DOHH2 (cell line): ENCODE measurements at regions not wholly inside any gene's neighbourhood (a gene's known extent, or its start where the extent isn't known, plus 50 kb on each side); places are given as distances from the start of the nearest gene placed in this dataset.

Experiments
- CTCF ChIP-seq: fragments of 200-600 bp; sonication (generic); IDR thresholded peaks from one replicate; pipeline ENCODE4 v1.5.1; 2014; ENCODE audit warnings: antibody characterized with exemption, mild to moderate bottlenecking, low read depth, low read length; ENCODE audit not compliant: poor library complexity, severe bottlenecking
- EZH2phosphoT487 ChIP-seq: fragments of 200-600 bp; sonication (generic); IDR thresholded peaks from 2 replicates; pipeline ENCODE4 v1.6.1; 2017; ENCODE audit warnings: borderline replicate concordance, mild to moderate bottlenecking, antibody characterized with exemption, low read length, moderate library complexity, mixed read lengths

- TF ChIP-seq CTCF, result no peak
- TF ChIP-seq EZH2phosphoT487, result no peak
Measured at GRCh38 chr1:229726061-229726460, 100.0 kb downstream of the URB2 start.
